AG04450 (cell line): ENCODE measurements at regions not wholly inside any gene's neighbourhood (a gene's known extent, or its start where the extent isn't known, plus 50 kb on each side); places are given as distances from the start of the nearest gene placed in this dataset.

Experiments used
- CTCF ChIA-PET: fragments of 300-600, 350-600 bp; formaldehyde crosslinking; extraction: SDS; loops from one replicate; lab custom pipeline; 2022; ENCODE audit warnings: antibody characterized with exemption, inconsistent platforms; lab: Charles Lee
- POLR2A ChIA-PET: fragments of 350-600 bp; formaldehyde crosslinking; extraction: SDS; loops from one replicate; lab custom pipeline; 2021; ENCODE audit warnings: antibody characterized with exemption, inconsistent platforms; lab: Yijun Ruan, JAX
- DNase-seq: peaks from one replicate; pipeline ENCODE4 v3.0.0-alpha.2; 2011; ENCODE audit warnings: low read depth, low spot score
- H3K27ac ChIP-seq: one replicate; pipeline ENCODE4 v1.5.1; 2012; ENCODE audit warnings: low read depth, low read length, control low read depth
- H3K27me3 ChIP-seq: one replicate; pipeline ENCODE4 v1.6.0; 2012; ENCODE audit warnings: low read length; ENCODE audit not compliant: control insufficient read depth, insufficient read depth
- H3K4me3 ChIP-seq: 2 replicates; pipeline ENCODE4 v1.5.1; 2011; ENCODE audit warnings: mild to moderate bottlenecking, low read depth, low read length, control low read depth
- H3K9me3 ChIP-seq: 2 replicates; pipeline ENCODE4 v1.5.1; 2012; ENCODE audit warnings: low read length; ENCODE audit not compliant: control insufficient read depth, insufficient read depth
- TF ChIP-seq, protein P1 (sequence below): IDR thresholded peaks from 2 replicates; pipeline ENCODE4 v1.5.1; 2011; ENCODE audit warnings: low read depth, low read length, control low read depth, inconsistent platforms

- Histone ChIP-seq H3K27me3 (no peaks in the 10 kb centered on the region), H3K9me3 (peaks cover 19% of the 10 kb centered on the region), H3K4me3 (no peak overlapping the region), H3K27ac (no peak overlapping the region)
- DNase-seq: no peak
- TF ChIP-seq, protein P1, sequence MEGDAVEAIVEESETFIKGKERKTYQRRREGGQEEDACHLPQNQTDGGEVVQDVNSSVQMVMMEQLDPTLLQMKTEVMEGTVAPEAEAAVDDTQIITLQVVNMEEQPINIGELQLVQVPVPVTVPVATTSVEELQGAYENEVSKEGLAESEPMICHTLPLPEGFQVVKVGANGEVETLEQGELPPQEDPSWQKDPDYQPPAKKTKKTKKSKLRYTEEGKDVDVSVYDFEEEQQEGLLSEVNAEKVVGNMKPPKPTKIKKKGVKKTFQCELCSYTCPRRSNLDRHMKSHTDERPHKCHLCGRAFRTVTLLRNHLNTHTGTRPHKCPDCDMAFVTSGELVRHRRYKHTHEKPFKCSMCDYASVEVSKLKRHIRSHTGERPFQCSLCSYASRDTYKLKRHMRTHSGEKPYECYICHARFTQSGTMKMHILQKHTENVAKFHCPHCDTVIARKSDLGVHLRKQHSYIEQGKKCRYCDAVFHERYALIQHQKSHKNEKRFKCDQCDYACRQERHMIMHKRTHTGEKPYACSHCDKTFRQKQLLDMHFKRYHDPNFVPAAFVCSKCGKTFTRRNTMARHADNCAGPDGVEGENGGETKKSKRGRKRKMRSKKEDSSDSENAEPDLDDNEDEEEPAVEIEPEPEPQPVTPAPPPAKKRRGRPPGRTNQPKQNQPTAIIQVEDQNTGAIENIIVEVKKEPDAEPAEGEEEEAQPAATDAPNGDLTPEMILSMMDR: no peak
- CTCF ChIA-PET: no interaction called here
- POLR2A ChIA-PET: no interaction called here
These were observed 409.5 kb downstream of the ADRA2A start for GRCh38 chr10:111486346-111486745.

DNA sequence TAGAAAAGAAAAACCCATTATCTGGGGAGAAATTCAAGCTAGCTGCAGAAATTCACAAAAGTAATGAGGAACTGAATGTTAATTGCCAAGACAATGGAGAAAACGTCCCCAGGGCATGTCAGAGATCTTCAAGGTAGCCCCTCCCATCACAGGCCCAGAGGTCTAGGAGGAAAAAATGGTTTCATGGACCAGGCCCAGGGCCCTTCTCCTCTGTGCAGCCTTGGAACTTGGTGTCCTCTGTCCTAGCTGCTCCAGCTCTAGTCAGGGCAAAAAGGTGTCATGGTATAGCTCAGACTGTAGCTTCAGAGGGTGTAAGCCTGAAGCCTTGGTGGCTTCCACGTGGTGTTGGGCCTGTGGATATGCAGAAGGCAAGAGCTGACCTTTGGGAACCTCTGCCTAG, 411.8 kb downstream of the ADRA2A start:
- no peak overlapping the region for H3K4me3 ChIP-seq
- H3K27me3 ChIP-seq: no peaks in the 10 kb centered on the region
- no peak overlapping the region for H3K27ac ChIP-seq
- POLR2A ChIA-PET: no interaction called here
- DNase-seq: no peak
- CTCF ChIA-PET: no interaction called here
- H3K9me3 ChIP-seq: peaks cover 22% of the 10 kb centered on the region
- TF ChIP-seq, protein P1: no peak

DNA sequence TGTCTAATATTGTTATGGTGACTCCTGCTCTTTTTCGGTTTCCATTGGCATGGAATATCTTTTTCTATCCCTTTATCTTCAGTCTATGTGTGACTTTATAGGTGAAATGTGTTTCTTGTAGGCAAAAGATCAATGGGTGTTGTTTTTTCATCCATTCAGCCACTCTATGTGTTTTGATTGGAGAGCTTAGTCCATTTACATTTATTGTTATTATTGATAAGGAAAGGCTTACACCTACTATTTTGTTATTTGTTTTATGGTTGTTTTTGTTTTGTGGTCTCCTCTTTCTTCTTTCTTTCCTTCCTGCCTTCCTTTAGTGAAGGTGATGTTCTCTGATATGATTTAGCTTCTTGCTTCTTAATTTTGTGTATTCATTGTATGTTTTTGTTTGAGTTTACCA, 414.3 kb downstream of the ADRA2A start:
- Histone ChIP-seq H3K27me3 (no peaks in the 10 kb centered on the region), H3K27ac (no peak overlapping the region), H3K9me3 (peaks cover 27% of the 10 kb centered on the region), H3K4me3 (no peak overlapping the region)
- no peak for DNase-seq
- POLR2A ChIA-PET: no interaction called here
- CTCF ChIA-PET: no interaction called here
- TF ChIP-seq, protein P1: no peak

DNA sequence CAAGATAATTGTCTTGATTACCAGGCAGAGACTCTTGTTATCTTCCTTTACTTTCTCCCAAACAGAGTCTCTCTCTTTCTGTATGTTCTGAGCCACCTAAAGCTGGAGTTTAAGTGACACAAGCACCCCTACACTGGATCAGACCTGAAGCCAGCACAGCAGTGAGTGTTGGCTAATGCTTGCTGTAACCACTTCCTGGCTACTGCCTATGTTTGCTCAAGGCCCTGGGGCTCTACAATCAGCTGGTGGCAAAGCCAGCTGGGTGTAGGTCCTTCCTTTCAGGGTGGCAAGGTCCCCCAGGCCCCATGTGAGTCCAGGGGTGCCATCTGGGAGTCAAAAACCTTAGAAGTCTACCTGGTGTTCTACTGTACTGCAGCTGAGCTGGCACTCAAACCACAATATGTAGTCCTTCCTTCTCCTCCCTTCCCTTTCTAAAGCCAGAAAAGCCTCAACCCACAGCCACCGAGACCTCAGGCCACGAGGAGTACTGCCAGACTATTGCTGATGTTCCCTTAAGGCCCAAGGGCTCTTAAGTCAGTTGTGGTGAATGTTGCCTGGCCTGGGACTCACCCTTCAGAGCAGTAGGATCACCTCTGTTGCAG, 416.3 kb downstream of the ADRA2A start:
- TF ChIP-seq, protein P1: no peak
- H3K27ac ChIP-seq: no peak overlapping the region
- no peak for DNase-seq
- H3K4me3 ChIP-seq: no peak overlapping the region
- H3K27me3 ChIP-seq: no peaks in the 10 kb centered on the region
- POLR2A ChIA-PET: no interaction called here
- CTCF ChIA-PET: no interaction called here
- H3K9me3 ChIP-seq: peaks cover 24% of the 10 kb centered on the region

DNA sequence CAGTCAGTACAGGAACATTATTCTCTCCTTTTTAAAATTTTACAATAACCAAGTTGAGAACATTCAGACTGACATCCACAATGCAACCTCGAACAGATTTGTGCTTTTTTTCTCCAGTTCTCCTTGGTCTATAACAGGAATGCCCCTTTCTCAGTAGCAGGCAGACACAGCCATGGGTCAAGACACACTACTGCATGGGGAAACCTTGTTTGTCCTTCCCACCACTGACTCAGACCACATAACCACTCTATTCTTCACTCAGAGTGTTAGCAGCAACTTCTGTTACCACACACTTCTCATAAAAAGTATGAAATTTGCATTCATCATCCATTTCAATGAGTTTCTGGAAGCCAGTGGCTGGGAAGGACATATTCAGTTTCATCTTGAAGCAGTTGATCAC, 421.7 kb downstream of the ADRA2A start:
- no peak overlapping the region for H3K4me3 ChIP-seq
- TF ChIP-seq, protein P1: no peak
- H3K27me3 ChIP-seq: no peaks in the 10 kb centered on the region
- CTCF ChIA-PET: no interaction called here
- H3K9me3 ChIP-seq: peaks cover 9% of the 10 kb centered on the region
- H3K27ac ChIP-seq: no peak overlapping the region
- DNase-seq: no peak
- POLR2A ChIA-PET: no interaction called here
